ENCODE measurements at regions not wholly inside any gene's neighbourhood (a gene's known extent, or its start where the extent isn't known, plus 50 kb on each side); places are given as distances from the start of the nearest gene placed in this dataset.

DNA sequence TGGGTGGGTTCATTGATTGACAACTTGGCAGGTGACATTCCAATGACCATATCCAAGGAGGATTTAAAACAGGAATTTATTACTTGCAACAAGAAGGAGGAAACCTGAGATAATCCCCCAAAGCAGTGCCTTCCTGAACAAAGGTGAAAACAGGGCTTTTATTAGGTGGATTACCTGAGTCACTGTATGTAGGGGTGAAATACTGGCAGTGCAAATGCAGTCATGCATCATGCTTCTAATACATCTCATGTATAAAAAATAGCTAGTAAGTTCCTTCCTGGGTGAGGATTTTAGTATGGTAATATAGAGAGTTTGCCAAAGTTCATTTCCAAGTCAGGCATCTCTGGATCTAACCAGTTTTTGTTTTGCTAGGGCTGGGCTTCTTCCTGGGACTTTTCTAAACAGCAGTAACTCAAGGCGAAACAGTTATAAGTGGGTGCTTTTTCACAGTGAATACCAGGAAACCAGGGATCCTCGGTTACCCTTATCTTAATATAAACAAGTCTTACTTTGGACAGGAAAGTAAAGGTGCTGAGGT is 583.4 kb upstream of the LRRTM1 start:
- TF ChIP-seq GATA1 (IDR thresholded peaks at IDR 0.05; ENCODE audit: low read depth, low read length): no peak
- no peak for DNase-seq

DNA sequence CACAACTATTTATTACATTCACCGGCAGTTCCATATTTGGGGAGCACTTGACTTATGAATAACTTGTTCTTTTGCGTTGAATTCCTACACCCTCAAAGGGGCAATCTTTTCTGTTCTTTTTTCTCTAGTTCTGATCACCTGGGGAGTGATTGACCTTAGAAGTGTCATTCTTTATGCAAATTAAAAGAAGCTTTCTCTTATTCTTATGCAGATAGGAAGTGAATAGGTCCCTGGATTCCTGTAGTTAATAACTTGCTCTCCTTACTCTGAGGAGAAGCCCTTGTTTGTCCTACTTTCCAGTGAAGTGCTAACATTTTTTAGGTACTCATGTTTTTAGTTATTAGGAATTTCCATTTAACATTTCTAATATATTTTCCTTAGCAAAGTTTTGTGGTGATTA is 569.8 kb upstream of the LRRTM1 start:
- TF ChIP-seq GATA1 (IDR thresholded peaks at IDR 0.05; ENCODE audit: low read depth, low read length) (no peak), POLR2A (IDR thresholded peaks at IDR 0.05; ENCODE audit: low read length) (no peak)
- DNase-seq: no peak

DNA sequence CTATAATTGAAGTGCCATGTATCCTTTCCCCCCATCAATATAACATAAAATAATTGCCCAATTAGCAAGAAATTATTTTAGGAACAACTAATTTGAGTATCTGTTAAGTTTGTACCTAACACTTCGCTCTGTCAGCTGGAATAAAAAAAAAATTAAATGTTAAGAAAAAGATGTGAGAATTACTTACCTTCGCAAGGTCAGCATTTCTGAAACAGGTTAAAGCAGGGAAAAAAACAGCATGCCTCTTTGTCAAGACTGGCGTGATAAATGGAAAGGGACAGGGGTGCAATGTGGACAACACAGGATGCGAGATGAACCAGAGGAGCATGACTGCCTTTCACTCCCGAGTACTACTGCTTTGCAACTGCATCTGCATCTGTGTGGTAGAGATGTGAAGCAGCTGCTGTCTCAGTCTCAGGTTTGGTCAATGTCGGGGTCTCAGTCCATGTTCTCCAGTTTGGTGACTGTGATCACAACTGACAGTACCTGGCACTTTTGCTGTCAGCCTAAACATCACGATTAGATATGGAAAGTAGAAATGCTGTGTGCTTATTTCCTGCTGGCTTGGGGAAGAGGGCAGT is 565.4 kb upstream of the LRRTM1 start:
- TF ChIP-seq POLR2A (IDR thresholded peaks at IDR 0.05; ENCODE audit: low read length) (no peak), GATA1 (IDR thresholded peaks at IDR 0.05; ENCODE audit: low read depth, low read length) (no peak)
- no peak for DNase-seq

DNA sequence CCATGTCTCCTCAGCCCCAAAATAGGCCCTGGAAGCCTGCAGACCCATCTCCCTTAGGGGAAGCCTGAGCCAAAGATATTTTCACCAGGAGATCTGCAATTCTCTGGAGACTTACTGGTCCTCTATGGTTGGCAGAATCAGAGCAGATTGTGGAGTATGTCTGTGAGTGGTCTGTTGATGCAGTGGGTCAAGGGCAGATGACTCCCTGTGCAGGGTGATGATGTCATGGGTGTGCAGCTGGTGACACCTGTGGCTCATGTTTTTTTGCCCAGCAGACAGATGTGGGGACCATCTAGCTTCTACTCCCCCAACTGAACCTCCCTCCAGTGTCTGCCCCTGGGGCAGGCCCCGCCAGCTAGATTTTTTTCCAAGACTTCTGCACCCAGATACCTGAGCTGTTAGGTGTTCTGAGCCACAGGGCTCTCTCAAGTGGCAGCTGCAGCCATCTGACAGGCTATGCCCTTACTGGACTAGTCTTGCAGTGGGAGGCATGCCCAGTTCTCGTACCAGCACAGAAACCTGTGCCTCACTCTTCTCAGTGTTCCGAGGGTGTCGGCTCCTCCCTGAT is 558.7 kb upstream of the LRRTM1 start:
- DNase-seq: no peak
- TF ChIP-seq GATA1 (IDR thresholded peaks at IDR 0.05; ENCODE audit: low read depth, low read length): no peak
- TF ChIP-seq POLR2A (IDR thresholded peaks at IDR 0.05; ENCODE audit: low read length): no peak

DNA sequence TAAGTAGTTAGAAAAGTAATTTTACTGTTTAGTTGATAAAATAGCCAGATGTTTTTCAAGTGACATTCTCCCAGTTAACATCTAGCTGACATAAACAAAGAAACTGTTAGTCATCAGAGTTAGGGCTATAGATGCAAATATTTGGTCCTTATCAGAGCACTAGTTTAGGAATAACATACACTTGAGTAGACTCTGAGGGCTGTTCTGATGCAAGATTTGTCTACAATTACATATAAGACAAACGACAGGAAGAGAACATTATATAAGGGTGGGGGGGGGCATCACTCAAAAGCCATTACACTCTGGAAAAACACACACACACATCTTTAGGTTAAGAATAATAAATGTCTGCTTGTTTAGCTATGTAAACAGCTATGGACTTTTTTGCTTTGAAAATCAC is 554.4 kb upstream of the LRRTM1 start:
- no peak for TF ChIP-seq GATA1 (IDR thresholded peaks at IDR 0.05; ENCODE audit: low read depth, low read length)
- TF ChIP-seq POLR2A (IDR thresholded peaks at IDR 0.05; ENCODE audit: low read length): no peak
- no peak for DNase-seq

DNA sequence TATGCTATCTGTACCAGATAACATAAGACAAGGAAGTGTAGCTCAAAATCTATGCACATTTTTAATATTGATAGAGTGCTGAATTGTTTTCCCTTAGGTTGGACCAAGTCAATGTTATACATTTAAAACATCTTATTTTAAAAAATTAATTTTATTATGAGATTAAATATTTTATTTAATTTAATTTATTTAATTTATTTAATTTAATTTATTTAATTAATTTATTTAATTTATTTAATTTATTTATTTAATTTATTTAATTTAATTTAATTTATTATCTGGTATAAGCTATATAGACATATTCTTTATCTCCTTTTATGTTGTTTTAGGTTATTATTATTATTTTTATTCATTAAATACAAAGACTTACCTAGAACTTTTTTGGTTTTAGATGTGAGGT is 551.7 kb upstream of the LRRTM1 start:
- no peak for TF ChIP-seq POLR2A (IDR thresholded peaks at IDR 0.05; ENCODE audit: low read length)
- TF ChIP-seq GATA1 (IDR thresholded peaks at IDR 0.05; ENCODE audit: low read depth, low read length): no peak
- no peak for DNase-seq

DNA sequence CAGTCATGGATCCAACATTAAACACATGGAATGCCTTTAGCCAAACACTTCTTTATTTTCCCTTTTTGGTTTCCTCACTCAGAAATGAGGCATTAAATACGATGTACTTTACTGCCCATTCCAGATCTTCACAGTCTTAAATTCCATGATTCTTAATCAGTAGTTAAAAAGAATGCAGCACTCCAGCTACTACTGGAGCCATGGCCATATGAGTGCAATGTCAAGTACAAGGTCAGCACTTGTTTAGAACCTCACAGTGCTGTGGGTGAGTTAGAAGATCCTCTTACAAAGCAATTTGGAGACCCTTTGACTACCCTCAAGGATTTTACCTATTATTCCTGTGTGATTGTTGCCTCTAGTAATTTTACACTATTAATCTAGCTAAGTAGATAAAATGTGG is 550.3 kb upstream of the LRRTM1 start:
- DNase-seq: no peak
- no peak for TF ChIP-seq GATA1 (IDR thresholded peaks at IDR 0.05; ENCODE audit: low read depth, low read length)

DNA sequence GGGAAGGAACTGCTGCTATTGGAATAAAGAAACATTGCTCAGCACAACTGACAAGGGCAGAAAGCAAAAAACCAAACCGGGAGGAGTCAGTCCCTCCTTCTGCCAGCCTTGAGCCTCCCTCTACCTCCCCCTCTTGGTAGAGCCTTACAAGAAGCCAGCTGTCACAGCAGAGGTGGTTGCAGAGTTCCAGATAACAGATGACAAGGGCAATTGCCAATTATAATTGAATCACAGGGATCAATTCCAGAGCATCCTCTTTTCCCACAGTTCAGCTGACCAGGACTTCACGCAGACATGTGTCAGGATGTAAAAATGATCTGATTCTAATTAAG is 548.2 kb upstream of the LRRTM1 start:
- no peak for TF ChIP-seq GATA1 (IDR thresholded peaks at IDR 0.05; ENCODE audit: low read depth, low read length)
- TF ChIP-seq POLR2A (IDR thresholded peaks at IDR 0.05; ENCODE audit: low read length): no peak
- DNase-seq: no peak

DNA sequence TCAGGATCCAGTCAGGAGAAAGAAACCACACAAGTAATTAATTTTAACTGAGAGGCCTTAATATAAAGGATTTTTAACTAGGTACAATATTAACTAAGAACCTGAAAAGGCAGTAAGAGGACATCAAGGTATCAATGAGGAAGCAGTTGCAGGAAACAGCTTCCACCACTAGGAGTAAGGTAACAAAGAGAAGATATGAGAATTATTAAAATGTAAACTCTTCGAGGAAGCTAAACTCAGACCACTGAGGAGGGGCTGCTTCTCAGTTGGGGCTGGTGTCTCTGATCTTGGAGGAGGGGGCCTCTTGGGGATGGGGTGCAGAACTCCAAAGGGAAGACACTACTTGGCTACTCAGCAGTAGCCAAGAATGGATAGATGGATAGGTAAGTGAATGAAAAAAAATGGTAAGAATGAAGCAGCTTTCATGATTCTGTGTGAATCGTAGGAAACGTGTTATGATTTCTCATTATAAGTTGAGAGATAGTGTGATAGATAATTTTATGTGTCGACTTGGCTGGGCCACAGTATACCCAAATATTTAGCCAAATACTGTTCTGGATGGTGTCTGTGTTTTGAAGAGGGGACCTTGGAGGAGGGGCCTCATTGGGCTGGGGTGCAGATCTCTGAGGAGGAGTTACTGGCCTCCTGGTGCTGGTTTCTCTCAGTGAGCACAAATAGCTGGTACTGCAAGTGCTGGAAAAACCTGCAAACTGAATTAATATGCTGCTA is 547.7 kb upstream of the LRRTM1 start:
- DNase-seq: no peak
- TF ChIP-seq POLR2A (IDR thresholded peaks at IDR 0.05; ENCODE audit: low read length): no peak
- TF ChIP-seq GATA1 (IDR thresholded peaks at IDR 0.05; ENCODE audit: low read depth, low read length): no peak

DNA sequence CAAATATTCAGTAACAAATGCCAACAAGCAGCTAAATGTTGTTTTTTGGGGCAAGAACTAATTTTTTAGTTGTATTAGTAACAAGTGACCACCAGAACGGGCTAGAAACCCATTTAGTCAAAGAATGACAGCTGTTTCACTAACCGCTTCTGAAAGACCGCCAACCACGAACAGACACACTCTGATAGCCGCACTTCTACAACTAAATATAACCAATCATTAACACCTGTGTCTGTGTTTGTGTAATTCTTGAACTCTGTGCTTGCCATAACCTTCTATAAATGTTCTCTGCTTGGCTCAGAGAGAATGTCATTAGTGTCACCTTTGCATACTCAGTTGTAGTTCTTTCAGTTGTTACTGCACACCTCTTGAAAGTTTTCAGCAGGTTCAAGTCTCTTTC is 526.3 kb upstream of the LRRTM1 start:
- TF ChIP-seq POLR2A (IDR thresholded peaks at IDR 0.05; ENCODE audit: low read length) (no peak), GATA1 (IDR thresholded peaks at IDR 0.05; ENCODE audit: low read depth, low read length) (no peak)

DNA sequence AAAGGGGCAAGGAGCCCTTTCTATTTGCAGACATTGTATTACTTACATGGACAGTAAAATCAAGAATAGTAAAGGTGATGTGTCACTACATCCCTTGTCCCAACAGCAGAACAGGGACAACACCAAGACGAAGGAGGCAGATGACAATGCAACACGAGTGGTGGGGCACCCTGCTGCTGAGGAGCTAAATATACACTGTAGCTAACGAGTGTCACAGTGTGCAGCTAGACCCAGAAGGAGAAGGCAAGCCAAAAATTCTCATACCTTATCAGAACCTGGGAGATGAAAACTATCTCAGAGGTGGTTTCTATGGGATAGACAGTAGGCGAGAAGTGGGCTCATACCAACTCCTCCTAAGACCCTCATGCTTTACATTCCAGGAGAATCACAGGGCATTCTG is 518.4 kb upstream of the LRRTM1 start:
- TF ChIP-seq GATA1 (IDR thresholded peaks at IDR 0.05; ENCODE audit: low read depth, low read length): no peak
- TF ChIP-seq POLR2A (IDR thresholded peaks at IDR 0.05; ENCODE audit: low read length): no peak
- DNase-seq: no peak

More for the DNA sequence above, 526.3 kb upstream of the LRRTM1 start:
- DNase-seq: no peak

DNA sequence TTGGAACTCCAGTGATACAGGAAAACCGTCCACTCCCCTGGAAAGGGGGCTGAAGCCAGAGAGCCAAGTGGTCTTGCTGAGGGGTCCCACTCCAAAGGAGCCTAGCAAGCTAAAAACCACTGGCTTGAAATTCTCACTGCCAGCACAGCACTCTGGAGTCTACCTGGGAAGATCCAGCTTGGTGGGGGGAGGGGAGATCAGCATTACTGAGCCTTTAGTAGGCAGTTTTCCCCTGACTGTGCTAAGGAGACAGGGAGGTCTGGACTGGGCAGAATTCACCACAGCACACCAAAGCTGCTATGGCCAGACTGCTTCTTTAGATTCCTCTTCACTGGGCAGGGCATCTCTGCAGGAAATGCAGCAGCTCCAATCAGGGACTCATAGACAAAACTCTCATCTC is 510.7 kb upstream of the LRRTM1 start:
- DNase-seq: no peak
- TF ChIP-seq POLR2A (IDR thresholded peaks at IDR 0.05; ENCODE audit: low read length): no peak
- no peak for TF ChIP-seq GATA1 (IDR thresholded peaks at IDR 0.05; ENCODE audit: low read depth, low read length)

DNA sequence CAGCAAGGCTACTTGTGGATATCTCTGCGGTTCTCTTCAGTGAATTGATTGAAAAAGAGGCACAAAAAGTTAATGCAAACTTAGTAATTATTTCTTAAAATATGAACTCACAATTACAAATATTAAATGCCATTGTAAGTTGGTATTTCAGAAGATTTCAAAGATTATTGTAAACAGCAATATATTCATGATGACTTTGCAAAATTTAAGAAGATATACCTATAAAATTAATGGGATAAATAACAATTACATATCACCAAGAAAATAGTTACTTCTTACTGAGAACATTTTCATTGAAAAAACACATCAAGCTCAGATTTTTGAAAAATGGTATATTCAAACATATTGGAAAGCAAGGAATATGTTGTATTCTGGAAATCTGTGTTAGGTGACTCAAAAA is 482.0 kb upstream of the LRRTM1 start:
- DNase-seq: no peak
- TF ChIP-seq GATA1 (IDR thresholded peaks at IDR 0.05; ENCODE audit: low read depth, low read length) (no peak), POLR2A (IDR thresholded peaks at IDR 0.05; ENCODE audit: low read length) (no peak)

DNA sequence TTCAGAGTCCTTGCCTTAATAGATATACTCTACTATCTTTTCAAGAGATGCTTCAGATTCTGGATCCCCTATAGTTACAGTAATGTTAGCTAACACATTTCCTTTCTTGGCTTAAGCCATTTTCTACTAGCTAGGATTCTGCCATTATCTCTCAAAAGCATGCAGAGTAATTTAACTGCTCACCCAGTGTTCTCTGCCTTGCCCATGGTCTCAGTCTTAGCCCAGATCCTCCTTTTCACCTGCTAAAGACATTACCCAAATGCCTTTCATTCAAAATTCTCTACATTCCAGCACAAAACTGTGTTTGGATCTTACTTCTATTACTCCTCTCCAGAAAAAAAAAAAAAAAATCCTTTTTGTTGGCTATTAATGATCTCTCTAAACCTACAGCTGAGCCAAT is 474.2 kb upstream of the LRRTM1 start:
- no peak for DNase-seq
- TF ChIP-seq POLR2A (IDR thresholded peaks at IDR 0.05; ENCODE audit: low read length) (no peak), GATA1 (IDR thresholded peaks at IDR 0.05; ENCODE audit: low read depth, low read length) (no peak)

DNA sequence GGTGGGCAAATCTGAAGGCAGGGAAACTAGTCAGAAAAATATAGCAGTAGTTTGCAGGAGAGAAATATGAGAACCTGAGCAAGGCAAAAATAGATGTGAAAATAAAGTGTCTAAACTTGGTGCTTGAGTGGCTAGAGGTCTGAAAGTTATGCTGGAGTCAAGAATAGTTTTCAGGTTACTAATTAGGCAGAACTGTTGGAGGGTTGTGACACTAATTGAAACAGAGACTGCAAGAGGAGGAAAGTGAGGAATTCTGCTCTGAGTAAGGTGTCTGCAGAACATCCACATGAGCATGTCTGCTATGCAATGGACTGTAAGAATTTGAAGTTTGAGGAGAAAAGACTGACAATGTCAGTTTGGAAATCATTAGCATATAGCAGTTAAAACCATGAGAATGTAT is 444.0 kb upstream of the LRRTM1 start:
- TF ChIP-seq POLR2A (IDR thresholded peaks at IDR 0.05; ENCODE audit: low read length) (no peak), GATA1 (IDR thresholded peaks at IDR 0.05; ENCODE audit: low read depth, low read length) (no peak)
- no peak for DNase-seq
